ENCODE measurements at regions not wholly inside any gene's neighbourhood (a gene's known extent, or its start where the extent isn't known, plus 50 kb on each side); places are given as distances from the start of the nearest gene placed in this dataset.

DNA sequence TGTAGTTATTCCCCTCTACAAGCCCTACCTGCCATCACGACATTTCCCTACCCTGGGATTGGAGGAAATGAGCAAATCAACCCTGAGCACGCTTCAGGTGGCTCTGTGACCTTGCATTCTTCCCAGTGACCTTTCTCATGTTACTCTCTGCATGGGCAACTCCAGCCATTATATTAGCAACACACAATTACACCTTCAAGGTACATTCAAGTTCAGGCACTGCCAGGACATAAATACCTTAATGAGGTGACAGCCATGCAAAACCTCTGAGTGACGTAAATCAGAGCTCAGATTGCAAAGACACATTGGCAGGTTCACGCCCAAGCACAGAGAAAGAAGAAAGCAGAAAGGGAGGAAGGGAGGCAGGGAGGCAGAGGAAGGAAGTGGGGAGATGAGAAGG lies 68.7 kb upstream of the ALK start:
- TF ChIP-seq, protein P1, sequence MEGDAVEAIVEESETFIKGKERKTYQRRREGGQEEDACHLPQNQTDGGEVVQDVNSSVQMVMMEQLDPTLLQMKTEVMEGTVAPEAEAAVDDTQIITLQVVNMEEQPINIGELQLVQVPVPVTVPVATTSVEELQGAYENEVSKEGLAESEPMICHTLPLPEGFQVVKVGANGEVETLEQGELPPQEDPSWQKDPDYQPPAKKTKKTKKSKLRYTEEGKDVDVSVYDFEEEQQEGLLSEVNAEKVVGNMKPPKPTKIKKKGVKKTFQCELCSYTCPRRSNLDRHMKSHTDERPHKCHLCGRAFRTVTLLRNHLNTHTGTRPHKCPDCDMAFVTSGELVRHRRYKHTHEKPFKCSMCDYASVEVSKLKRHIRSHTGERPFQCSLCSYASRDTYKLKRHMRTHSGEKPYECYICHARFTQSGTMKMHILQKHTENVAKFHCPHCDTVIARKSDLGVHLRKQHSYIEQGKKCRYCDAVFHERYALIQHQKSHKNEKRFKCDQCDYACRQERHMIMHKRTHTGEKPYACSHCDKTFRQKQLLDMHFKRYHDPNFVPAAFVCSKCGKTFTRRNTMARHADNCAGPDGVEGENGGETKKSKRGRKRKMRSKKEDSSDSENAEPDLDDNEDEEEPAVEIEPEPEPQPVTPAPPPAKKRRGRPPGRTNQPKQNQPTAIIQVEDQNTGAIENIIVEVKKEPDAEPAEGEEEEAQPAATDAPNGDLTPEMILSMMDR (IDR thresholded peaks at IDR 0.05): no peak
- no peak for TF ChIP-seq EZH2 (IDR thresholded peaks at IDR 0.05)
- TF ChIP-seq EZH2phosphoT487 (IDR thresholded peaks at IDR 0.05): no peak

Data from neural progenitor cell (in vitro differentiated cells).